Activated T-helper 1 cell treated with Interleukin-2 at 50 U/mL for 16 hours (primary cell): ENCODE measurements at regions not wholly inside any gene's neighbourhood (a gene's known extent, or its start where the extent isn't known, plus 50 kb on each side); places are given as distances from the start of the nearest gene placed in this dataset.
"Not testable (repeated sequence)": the region's sequence is repeated elsewhere in the genome, so short reads cannot be mapped to it uniquely, and the experiment has no call there.

Experiments used
- DNase-seq: peaks from one replicate; pipeline ENCODE4 v3.0.0-alpha.2; 2020; ENCODE audit warnings: low read depth

DNA sequence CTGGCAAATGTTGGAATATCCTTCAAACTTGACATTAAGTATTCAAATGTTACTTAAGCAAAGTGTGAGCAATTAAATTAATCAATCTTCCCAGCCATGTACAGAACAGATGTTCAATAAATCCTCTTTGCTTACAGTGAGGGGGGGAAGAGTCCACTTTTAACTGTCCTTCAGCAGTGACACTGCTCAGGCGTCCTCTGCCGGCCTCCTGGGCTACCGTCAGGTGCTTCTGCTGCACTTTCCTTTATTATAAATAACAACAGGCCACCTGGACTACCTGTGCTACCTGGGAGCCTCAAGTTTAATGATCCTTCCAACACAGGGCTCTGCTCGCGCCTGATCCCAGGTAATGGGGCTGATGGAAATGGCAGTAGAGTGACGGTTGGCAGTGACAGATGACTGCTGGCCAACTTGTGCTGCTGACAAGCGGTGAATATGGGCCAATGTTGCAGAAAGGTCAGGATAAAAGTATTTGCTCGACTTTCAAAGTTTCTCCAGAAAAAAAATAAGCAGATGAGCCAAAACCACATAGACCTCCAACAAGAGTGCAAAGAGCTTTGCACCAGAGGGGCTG, 460.0 kb upstream of the ZNF507 start:
- no peak for DNase-seq

DNA sequence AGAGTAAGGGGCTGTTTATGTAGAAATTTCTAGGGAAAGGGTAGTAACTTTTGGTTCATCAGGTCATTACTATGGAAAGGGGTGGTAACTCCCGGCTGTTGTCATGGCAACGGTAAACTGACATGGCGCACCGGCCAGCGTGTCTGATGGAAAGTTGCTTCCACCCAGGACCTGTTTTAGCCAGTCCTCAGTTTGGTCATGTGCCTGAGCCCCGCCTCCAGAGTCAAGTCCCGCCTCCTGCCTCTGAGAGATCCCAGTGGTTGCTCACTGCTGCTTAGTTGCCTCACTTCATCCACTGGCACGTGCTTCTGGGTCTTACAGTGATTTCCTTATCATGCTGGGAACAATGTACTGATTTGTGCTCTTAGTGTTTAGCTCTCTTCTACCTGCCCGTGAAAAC, 455.2 kb upstream of the ZNF507 start:
- no peak for DNase-seq

DNA sequence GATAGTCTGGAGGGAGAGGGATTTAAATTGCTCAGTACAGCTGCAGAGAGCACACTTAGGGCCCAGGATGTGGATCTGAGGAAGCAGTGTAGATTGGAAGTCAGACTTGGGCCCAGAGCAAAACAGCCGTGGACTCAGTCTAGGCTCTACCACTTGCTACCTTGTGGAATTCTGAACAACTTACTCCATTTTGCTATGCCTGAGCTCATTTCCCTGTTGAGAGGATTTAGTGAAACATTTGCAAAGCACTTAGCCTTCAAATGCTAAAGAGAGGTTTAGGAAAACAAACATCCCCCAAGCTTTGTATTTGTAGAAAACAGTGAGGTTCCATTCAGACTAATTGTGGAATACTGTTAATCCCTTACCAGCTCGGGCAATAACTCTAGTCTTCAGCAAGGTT, 453.4 kb upstream of the ZNF507 start:
- DNase-seq: no peak

DNA sequence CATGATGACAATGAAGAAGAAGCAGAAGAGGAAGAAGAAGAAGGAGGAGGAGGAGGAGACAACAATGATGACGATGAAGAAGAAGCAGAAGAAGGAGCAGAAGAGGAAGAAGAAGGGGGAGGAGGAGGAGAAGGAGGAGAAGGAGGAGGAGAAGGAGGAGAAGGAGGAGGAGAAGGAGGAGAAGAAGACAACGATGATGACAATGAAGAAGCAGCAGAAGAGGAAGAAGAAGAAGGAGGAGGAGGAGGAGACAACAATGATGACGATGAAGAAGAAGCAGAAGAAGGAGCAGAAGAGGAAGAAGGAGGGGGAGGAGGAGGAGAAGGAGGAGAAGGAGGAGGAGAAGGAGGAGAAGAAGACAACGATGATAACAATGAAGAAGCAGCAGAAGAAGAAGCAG, 451.9 kb upstream of the ZNF507 start:
- not testable (repeated sequence) for DNase-seq

DNA sequence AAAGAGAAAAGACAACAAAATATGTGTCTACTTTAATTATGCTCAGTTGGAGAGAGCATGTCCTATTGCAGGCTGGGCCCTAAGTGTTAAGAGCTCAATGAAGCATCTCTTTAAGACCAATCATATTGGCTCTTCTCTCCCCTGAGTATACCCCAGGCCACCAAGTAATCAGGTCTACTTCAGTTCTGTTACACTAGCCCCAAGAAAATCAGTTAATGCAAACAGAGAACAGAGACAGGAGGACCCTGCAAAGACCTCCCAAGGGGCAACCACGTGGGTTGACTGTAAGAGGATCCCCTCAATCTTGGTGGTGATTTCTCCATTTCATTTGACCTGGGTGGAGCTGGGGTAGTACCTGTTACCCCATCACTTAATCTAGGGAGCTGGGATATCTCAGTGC, 451.0 kb upstream of the ZNF507 start:
- DNase-seq: no peak

DNA sequence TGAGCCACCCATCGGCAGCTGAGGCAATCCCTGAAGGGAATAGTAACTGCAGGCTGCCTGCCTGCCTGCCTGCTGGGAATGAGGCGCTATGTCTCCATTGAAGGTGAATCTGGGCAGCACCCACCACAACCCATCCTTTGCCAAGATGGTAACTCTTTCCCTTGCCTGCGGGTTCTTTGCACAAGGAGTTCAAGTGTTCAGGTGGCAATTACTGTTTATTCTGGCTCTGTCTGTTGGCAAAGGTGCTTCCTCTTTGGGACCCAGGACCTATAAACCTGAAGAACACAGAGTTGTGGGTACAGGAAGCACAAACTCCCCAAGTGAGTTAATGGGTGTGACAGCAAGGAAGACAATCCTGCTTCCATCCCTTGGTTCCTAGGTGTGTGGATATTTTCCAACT, 448.1 kb upstream of the ZNF507 start:
- DNase-seq: no peak

DNA sequence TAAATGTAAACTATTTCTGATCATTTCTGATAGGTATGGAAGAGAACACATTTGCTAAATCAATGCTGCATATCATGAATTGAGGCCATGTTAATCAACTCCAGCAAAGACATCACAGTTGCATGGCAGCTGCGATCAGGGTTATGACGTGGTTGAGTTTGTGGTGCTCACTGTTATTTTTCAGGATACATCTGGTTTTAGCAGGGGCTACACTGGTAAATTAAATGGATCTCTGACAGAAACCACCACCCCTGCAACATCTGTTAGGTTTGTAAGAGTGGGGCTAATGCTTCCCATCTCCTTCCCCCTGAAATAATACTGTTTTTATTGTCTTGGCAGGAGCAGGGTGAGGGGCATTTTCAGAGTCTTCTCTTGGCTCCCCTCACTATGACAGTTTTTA, 444.4 kb upstream of the ZNF507 start:
- DNase-seq: no peak

DNA sequence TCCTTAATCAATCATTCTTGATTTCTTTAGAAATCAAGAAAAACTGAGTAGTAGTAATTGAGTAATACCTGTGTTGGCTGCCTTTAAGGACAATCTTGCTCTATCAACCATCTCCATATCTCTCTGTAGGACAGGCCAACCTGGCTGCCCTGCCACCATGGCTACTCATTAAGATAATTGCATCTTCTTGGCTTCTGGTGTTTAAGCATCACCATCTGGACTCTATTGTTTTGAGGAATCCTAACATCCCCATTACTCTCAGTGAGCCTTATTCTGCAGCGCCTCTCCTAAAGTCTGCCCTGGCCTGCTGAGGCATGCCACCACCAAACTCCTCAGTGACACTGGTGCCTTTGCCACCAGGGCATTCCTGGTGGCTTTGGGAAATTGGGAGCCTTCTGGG, 442.6 kb upstream of the ZNF507 start:
- no peak for DNase-seq

DNA sequence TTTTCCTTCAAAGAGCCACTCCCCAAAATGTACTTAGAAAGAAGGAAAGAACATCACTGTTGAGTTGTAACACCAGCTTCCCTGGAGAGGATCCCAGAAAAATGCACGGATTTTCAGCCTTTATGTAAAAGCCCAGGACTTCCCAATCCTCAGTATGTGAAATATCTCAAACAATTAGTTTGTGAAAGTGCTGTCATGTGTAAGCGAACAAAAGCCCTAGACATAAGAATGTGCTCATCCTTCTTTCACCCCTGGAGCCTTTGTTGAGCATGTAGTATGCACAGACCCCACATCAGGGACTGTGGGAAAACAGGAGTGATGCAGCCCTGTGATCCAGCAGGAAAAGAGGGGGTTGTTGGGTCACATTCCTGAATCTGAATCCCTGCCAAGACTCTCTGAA, 441.4 kb upstream of the ZNF507 start:
- DNase-seq: no peak

DNA sequence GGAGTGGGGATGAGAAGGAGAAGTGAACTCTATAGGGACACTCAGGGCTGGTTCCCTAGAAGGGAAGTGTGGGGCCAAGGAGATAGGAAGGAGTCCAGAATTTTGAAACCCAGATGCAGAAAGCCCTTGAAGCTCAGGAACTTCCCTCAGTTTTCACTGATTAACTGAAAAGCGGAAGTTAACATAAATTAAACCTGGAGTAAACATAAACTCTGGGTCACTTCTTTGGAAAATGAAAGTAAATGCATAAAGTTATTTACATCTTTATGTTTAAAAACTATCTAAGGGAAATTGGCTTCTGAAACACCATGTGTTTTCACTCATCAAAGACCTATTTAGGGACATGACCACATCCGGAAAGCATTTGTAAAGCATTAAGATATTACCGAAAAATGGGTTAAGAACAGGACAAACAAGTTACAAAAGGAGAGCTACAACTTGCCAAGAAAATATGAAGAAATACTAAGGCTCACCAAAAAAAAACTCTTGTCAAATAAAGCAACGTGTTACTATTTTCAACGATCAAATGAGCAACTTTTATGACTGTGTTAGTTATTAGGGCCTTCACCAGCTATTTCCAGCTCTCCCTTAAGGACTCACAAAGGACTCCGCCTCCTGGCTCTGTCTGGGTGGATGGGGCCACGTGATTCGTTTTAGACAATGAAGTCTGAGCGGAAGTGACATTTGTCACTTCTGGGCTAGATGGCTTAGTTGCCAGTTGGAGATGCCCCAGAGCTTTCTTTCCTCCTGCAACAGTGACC, 439.1 kb upstream of the ZNF507 start:
- DNase-seq: no peak

DNA sequence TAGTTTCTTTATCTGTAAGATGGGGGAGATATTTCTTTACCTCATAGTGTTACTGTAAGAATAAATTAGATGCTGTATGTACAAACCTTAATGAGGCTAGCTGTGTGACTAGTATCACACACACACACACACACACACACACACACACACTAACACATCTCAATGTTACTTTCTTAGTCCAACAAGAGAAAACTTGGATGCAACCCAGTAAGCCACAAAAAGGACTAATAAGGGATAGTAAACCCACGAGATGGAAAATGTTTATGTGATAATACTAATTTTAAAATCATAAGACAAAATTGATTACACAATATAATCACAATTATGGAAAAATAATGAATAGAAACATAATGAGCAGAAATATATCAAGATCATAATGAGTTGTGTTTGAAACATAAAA, 437.7 kb upstream of the ZNF507 start:
- DNase-seq: no peak

DNA sequence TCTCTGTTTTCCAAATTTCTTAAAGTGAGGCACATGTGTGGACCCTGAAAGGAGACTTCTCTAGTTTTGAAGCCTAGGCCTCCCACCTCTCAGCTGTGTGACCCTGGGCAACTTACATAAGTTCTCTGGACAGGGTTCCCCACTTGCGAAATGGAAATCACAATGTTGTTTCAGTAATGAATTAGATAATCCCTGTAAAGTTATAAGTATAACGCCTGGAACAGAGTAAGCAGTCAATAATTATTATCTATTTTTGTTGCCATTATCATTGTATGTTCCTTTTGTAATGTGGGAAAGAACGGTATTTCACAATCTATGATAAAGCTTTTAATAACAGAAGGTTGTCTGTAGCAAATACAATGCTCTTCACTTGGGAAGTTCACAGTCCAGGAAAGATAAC, 437.3 kb upstream of the ZNF507 start:
- DNase-seq: no peak

DNA sequence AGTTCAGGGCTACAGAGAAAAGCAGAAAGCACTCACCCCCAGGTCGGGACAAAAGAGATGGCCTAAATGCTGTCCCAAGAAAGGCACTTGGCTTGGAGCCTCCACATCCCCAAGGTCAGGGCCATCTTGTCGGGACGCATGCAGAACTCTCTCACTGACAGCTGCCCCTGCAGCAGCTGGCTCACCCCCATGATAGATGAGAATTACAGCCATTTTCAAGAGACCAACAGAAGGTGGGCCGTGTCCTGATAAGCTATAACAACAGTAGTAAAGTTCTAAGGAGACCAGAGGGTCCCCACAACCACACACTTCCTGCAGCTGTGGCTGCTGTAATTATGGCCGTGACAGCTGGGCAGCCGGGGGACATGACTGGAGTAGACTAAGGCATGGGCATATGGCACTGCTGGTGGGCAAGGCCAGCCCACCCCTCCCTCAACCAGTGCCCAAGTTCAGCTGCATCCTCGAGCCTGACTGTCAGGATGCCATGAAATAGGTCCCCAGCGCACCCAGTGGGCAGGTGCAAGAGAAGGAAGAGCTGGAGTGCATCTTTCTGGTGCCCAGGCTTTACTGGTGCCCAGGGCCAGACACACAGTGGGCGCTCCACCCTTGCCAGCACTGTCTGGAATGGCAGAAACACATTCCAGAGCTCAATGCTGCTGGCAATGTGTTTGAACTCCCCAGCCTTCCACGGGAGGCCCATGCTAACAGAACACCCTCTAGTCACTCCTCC, 436.7 kb upstream of the ZNF507 start:
- no peak for DNase-seq

DNA sequence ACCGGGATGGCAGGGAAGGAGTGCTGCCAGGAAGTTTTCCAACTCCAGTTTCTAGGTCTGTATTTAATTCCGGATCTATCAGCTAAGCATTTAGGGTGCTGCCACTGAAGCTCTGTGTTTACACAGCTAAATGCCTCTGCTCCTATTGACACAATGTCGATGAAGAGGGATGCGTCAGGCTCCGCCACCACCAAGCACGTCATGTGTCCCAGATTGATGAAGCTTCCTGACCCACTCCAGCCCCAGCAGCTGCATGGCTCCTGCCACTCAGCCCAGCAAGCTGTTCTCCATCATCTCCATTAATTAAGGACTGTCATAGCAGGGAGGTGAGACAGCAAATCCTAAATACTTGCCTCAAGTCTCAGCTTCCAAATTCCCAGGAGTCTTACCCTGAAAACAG, 435.2 kb upstream of the ZNF507 start:
- DNase-seq: no peak

DNA sequence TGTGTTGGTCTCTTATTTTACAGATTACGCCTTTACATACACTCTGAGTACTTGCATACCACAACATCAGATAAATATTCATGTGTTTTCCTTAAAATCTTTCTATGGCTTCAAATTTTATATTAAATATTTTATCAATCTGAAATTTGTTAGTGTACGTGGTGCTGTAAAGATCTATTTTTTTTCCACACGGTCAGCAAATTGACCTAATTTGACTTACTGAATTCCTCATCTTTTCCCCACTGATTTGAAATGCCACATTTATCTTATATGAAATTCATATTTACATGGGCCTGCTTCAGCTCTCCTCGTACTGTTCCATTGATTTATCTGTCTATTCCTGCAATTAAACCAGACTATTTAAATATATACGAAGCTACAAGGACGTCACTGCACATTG, 433.8 kb upstream of the ZNF507 start:
- no peak for DNase-seq

DNA sequence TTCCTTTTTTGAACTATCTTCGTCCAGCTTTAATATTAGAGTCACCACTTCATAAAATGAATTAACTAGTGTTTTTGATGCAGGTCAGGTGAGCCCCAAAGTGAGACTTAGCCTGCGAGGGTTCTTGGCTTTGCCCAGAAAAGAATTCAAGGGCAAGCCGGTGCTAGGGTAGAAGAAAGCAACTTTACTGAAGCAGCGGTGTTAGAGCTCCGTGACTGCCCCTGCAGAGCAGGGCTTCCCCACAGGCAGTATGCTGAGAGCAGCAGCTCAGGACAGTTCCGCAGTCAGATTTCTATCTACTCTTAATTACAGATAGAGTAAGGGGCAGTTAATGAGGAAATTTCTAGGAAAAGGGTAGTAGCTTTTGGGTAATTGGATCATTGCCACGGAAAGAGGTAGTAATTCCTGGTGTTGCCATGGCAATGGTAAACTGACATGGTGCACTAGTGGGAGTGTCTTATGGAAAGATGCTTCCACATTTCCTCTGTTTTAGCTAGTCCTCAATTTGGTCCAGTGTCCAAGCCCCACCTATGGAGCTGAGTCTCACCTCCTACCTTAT, 432.2 kb upstream of the ZNF507 start:
- no peak for DNase-seq

DNA sequence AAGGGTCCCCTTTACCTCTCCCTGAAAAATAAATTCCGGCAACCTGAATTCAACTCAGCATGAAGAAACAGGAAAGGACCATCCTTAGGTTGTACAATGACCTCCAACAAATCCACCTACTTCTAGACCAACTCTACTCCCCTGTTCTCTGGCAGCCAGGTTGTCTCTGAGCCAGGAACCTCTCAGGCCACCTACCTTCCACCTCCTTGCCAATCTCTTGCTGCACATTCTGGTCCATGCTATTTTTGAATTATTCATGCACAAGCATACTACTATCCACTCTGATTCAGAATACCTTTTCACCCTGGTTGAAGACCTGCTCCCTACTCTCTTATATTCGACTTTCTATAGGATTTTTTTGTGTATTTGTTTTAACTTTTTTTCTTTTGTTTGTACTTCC, 415.0 kb upstream of the ZNF507 start:
- no peak for DNase-seq

DNA sequence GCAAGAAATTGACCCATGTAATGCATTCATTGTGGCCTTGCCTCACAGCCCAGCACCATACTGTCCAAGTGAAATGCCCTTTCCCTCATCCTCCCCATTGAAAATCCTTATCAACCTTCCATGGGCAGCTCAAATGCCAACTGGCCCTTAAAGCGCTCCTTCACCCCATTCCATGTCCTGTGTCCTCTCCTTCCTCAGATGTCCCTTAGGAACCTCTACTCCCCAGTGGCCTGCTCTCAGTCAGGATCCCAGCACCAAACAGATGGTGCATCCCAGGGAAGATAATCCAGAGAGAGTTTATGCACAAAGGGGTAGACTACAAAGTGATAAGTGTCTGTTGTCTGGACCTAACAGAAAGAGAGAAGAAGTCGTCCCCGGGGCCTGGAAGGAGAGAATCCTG, 407.4 kb upstream of the ZNF507 start:
- no peak for DNase-seq

DNA sequence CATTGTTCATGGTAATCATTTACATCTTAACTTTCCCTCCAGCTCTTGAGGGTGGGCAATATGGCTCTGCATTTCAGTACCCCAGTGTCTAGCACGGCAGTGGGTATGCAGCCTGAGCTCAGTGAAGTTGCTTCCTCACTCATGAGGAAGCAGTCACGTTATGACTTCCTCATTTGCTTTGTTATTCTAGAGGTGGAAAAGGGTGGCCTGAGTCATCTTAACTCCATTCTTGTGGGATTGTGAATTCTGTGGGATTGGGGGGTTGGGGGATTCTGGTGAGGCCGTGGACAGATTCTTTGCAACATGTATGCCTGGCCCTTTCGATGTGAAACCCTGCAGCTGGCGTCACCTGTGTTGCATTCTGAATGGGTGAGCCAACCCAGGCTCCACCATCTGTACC, 406.7 kb upstream of the ZNF507 start:
- no peak for DNase-seq

DNA sequence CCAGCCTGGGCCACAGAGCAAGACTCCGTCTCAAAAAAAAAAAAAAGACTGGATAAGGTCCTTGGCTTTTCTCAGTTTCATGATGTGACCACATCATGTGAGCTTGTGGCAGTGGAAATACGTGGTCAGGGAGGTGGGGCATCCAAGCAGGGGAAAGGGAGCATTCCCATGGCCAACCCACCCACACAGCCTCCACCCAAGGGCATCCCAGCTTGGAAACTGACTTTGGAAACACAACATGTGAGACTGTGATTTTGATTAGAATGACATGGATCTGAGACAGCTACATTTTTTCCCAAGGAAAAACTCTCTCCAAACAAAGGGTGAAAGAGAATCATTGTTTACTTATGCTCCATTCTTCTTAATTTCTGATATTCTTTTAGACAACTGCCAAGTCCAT, 405.0 kb upstream of the ZNF507 start:
- no peak for DNase-seq

DNA sequence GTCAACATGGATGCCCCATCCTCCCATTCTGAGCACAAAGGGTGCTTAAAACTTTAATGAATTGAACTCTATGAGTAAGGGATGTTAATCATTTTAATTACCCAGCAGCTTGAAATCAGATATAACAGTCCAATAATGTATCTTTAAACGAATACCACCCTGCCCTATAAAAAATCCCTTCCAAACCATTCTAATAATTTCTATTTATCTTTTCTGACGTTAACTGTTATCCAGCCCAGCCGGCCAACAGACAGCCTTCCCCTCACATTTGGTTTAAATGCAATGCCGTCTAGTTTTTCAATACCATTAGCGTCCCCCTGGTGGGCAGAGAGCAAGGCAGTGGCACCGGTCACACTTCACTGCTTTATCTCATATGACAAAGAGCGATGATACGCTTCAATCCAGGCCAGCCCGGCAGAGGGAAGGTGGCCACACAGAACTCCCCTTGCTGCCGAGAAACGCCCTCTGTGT, 402.2 kb upstream of the ZNF507 start:
- no peak for DNase-seq

DNA sequence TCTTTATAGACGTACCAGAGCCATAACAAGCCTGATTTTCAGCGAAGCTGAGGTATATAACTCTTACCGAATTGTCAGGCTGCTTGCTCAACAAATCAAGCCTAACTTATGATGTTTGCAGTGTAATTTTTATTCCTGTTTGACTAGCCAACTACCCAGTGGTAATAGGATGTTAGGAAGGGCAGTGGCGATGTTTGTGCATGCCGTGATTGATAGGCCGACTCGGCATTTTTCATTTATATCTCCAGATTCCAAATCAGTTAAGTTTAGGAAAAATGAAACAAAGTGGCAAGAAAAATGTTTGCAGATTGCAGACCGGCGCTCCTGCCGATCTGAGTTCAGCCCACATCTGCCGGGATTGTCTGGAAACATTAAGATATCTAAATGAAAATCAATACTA, 401.6 kb upstream of the ZNF507 start:
- no peak for DNase-seq

DNA sequence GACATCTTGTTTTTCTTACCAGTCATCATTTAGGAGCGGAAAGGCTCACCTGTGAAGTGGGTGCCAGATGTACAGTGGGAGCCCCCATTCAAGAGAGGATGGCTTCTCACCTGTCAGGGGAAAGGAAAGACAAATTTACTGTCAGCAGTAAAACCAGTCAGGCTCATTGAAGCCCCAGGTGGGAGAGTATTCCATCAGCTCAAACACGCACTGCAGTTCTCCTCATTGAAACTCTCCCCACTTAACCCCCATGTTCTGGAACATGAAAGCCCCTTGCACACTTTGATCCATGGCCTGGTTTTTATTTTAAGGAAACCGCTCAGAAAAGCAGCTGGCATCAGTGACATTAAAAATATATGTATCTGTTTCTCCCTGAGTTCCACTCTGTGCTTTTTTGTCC, 401.1 kb upstream of the ZNF507 start:
- DNase-seq: no peak
